ENCODE measurements at regions not wholly inside any gene's neighbourhood (a gene's known extent, or its start where the extent isn't known, plus 50 kb on each side); places are given as distances from the start of the nearest gene placed in this dataset.

DNA sequence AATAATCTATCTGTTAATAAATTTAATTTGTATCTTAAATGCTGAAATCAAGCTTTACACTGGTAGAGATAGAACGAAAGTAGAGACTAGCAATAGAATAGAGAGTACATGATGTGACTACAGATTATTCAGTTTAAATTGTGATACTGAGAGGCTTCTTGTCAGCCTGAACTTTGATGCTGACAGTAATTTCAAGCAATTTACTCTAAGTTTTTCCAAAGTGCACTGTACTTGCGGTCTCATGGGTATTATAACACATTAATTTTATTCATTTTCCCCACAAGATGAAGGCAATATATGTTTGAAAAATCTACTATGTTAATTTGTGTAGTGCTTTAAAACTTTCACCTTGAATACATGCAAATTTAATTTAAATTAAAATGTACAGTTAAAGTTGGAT, 914.0 kb upstream of the FBXO33 start:
- H3K4me1 ChIP-seq, result no peaks in the 10 kb centered on the region
- ATAC-seq (no peak), FAIRE-seq (no peak), DNase-seq (ENCODE audit: low read depth in 1 of 2, low spot score in 1 of 2) (no peak)
- H3K9me3 ChIP-seq, result no peaks in the 10 kb centered on the region
- H3K27ac ChIP-seq, result no peak overlapping the region
- TF ChIP-seq RAD21 (conservative IDR thresholded peaks at IDR 0.05 in 1 of 2, IDR thresholded peaks at IDR 0.05 in 1 of 2), result no peak
- TF ChIP-seq EHMT2 (IDR thresholded peaks at IDR 0.05; ENCODE audit: low read depth), result no peak
- no peak for TF ChIP-seq RCOR1 (IDR thresholded peaks at IDR 0.05; ENCODE audit: low read depth, low read length)
- TF ChIP-seq, protein P1, sequence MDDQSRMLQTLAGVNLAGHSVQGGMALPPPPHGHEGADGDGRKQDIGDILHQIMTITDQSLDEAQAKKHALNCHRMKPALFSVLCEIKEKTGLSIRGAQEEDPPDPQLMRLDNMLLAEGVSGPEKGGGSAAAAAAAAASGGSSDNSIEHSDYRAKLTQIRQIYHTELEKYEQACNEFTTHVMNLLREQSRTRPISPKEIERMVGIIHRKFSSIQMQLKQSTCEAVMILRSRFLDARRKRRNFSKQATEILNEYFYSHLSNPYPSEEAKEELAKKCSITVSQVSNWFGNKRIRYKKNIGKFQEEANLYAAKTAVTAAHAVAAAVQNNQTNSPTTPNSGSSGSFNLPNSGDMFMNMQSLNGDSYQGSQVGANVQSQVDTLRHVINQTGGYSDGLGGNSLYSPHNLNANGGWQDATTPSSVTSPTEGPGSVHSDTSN (IDR thresholded peaks at IDR 0.05), result no peak
- no peak for TF ChIP-seq FOXS1 (CRISPR knock-in tag; IDR thresholded peaks at IDR 0.05)
- no peak for TF ChIP-seq CEBPB (IDR thresholded peaks at IDR 0.05)
- TF ChIP-seq, protein P2, sequence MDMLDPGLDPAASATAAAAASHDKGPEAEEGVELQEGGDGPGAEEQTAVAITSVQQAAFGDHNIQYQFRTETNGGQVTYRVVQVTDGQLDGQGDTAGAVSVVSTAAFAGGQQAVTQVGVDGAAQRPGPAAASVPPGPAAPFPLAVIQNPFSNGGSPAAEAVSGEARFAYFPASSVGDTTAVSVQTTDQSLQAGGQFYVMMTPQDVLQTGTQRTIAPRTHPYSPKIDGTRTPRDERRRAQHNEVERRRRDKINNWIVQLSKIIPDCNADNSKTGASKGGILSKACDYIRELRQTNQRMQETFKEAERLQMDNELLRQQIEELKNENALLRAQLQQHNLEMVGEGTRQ (IDR thresholded peaks at IDR 0.05), result no peak
- no peak for TF ChIP-seq CBX8 (IDR thresholded peaks at IDR 0.05)
- TF ChIP-seq KDM1A (IDR thresholded peaks at IDR 0.05; ENCODE audit: low read depth), result no peak
- TF ChIP-seq POLR2A (IDR thresholded peaks at IDR 0.05; ENCODE audit: low read length), result no peak
- no peak for TF ChIP-seq HDAC2 (IDR thresholded peaks at IDR 0.05)
- TF ChIP-seq SREBF2 (IDR thresholded peaks at IDR 0.05), result no peak
- no peak for TF ChIP-seq NPAS2 (CRISPR knock-in tag; IDR thresholded peaks at IDR 0.05; ENCODE audit: borderline replicate concordance)
- TF ChIP-seq MAZ (IDR thresholded peaks at IDR 0.05; ENCODE audit: borderline replicate concordance, low read depth, low read length), result no peak
- ChIA-PET POLR2A (no interaction called here), CTCF (interaction anchor here (0.6 kb wide), 1 partner anchor 435 kb away, joined by 3 read pairs; no protein-coding TSS in a partner anchor)
- 20% methylated on average over 2 of the region's 2 CpGs for WGBS (ENCODE audit: missing lambda C conversion rate)
- H3K4me3 ChIP-seq, result no peak overlapping the region
- H3K4me2 ChIP-seq, result no peak overlapping the region

GRCh38 chr14:40345334-40345733, 913.1 kb upstream of the FBXO33 start:
- ATAC-seq, result no peak

GRCh38 chr14:40340708-40341107, 908.5 kb upstream of the FBXO33 start:
- ChIA-PET CTCF (no interaction called here), POLR2A (no interaction called here)
- no peak for TF ChIP-seq EHMT2 (IDR thresholded peaks at IDR 0.05; ENCODE audit: low read depth)
- no peak for TF ChIP-seq RFX5 (IDR thresholded peaks at IDR 0.05)
- TF ChIP-seq MAX (IDR thresholded peaks at IDR 0.05), result no peak
- no peak for TF ChIP-seq EP300 (IDR thresholded peaks at IDR 0.05)
- TF ChIP-seq MAFK (IDR thresholded peaks at IDR 0.05; ENCODE audit: partially characterized antibody), result no peak
- no peak for TF ChIP-seq JUNB (IDR thresholded peaks at IDR 0.05)
- TF ChIP-seq FOSB (CRISPR knock-in tag; IDR thresholded peaks at IDR 0.05), result no peak
- no peak for TF ChIP-seq FOSL2 (IDR thresholded peaks at IDR 0.05)
- TF ChIP-seq FOSL2 (CRISPR knock-in tag; IDR thresholded peaks at IDR 0.05), result no peak
- no peak for TF ChIP-seq TFCP2L1 (CRISPR knock-in tag; IDR thresholded peaks at IDR 0.05)
- no peak for TF ChIP-seq HOXB13 (CRISPR knock-in tag; IDR thresholded peaks at IDR 0.05; ENCODE audit: low read depth)
- TF ChIP-seq KDM1A (IDR thresholded peaks at IDR 0.05; ENCODE audit: low read depth), result no peak
- TF ChIP-seq, protein P3, sequence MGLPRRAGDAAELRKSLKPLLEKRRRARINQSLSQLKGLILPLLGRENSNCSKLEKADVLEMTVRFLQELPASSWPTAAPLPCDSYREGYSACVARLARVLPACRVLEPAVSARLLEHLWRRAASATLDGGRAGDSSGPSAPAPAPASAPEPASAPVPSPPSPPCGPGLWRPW (IDR thresholded peaks at IDR 0.05), result no peak
- Histone ChIP-seq H3K4me1 (no peaks in the 10 kb centered on the region), H3K27ac (no peak overlapping the region), H3K4me3 (no peak overlapping the region), H3K4me2 (no peak overlapping the region), H3K9me3 (no peaks in the 10 kb centered on the region)
- DNase-seq (ENCODE audit: low read depth in 1 of 2, low spot score in 1 of 2) (no peak), FAIRE-seq (no peak), ATAC-seq (no peak)
- WGBS (ENCODE audit: missing lambda C conversion rate), result 5% methylated on average over 3 of the region's 3 CpGs

More at GRCh38 chr14:40345334-40345733, 913.1 kb upstream of the FBXO33 start:
- no peak for TF ChIP-seq JUNB (IDR thresholded peaks at IDR 0.05)
- no peak for TF ChIP-seq CEBPB (IDR thresholded peaks at IDR 0.05)
- TF ChIP-seq RNF2 (IDR thresholded peaks at IDR 0.05; ENCODE audit: borderline replicate concordance, low read depth), result no peak
- no peak for TF ChIP-seq FOSL2 (IDR thresholded peaks at IDR 0.05)
- no peak for TF ChIP-seq FOSL2 (CRISPR knock-in tag; IDR thresholded peaks at IDR 0.05)
- no peak for TF ChIP-seq JUN (IDR thresholded peaks at IDR 0.05)
- no peak for TF ChIP-seq CHD4 (IDR thresholded peaks at IDR 0.05; ENCODE audit: borderline replicate concordance)
- TF ChIP-seq HOXB13 (CRISPR knock-in tag; IDR thresholded peaks at IDR 0.05; ENCODE audit: low read depth), result no peak
- POLR2A ChIA-PET, result no interaction called here
- no peak overlapping the region for H3K4me2 ChIP-seq
- no peak overlapping the region for H3K4me3 ChIP-seq
- H3K4me1 ChIP-seq, result no peaks in the 10 kb centered on the region
- H3K27ac ChIP-seq, result no peak overlapping the region
- DNase-seq (ENCODE audit: low read depth in 1 of 2, low spot score in 1 of 2) (no peak), FAIRE-seq (no peak)
- no peaks in the 10 kb centered on the region for H3K9me3 ChIP-seq
- 0% methylated on average over 1 of the region's 1 CpG for WGBS (ENCODE audit: missing lambda C conversion rate)
- CTCF ChIA-PET, result no interaction called here

Data from A549 (cell line).